Left lung (tissue), 4 donors: ENCODE measurements at regions not wholly inside any gene's neighbourhood (a gene's known extent, or its start where the extent isn't known, plus 50 kb on each side); places are given as distances from the start of the nearest gene placed in this dataset.

Experiments
- ATAC-seq: fragments of 200-7000 bp; cut with Tn5 transposase; one replicate; pipeline ENCODE4 v1.9.1; 2020; ENCODE audit warnings: moderate library complexity
- DNase-seq, 4 donors: peaks; one replicate each; pipeline ENCODE4 v3.0.0-alpha.2; 2013 to 2020
- H3K27ac ChIP-seq, 2 donors: fragments of 200-600 bp; sonication (generic) in 1 of 2; one replicate each; pipeline versions ENCODE4 v1.5.0 to v1.8.0; 2020 to 2021
- H3K27me3 ChIP-seq, 2 donors: fragments of 200-600 bp; sonication (generic) in 1 of 2; one replicate each; pipeline versions ENCODE4 v1.5.0 to v1.8.0; 2020 to 2021
- H3K36me3 ChIP-seq, 2 donors: fragments of 200-600 bp; sonication (generic) in 1 of 2; one replicate each; pipeline versions ENCODE4 v1.5.0 to v1.8.0; 2020 to 2021
- H3K4me1 ChIP-seq, 2 donors: fragments of 200-600 bp; one replicate each; pipeline ENCODE4 v1.8.0; 2021
- H3K4me3 ChIP-seq, 2 donors: fragments of 200-600 bp; sonication (generic) in 1 of 2; one replicate each; pipeline versions ENCODE4 v1.5.0 to v1.8.0; 2020 to 2021; ENCODE audit warnings: mild to moderate bottlenecking in 1 of 2
- H3K9me3 ChIP-seq, 2 donors: fragments of 200-600 bp; sonication (generic) in 1 of 2; one replicate each; pipeline versions ENCODE4 v1.5.0 to v1.8.0; 2020 to 2021
- CTCF ChIP-seq, 2 donors: fragments of 200-600 bp; sonication (generic) in 1 of 2; IDR thresholded peaks; one replicate each; pipeline versions ENCODE4 v1.5.0 to v1.8.0; 2021; ENCODE audit warnings: antibody characterized with exemption in 2 of 2
- intact Hi-C, 2 donors: fragments of 100-400 bp; cut with DNase I; formaldehyde crosslinking; loops; one replicate each; pipeline versions ENCODE4 v1.11.2 to v1.14.2; 2022
- donor health status: DM: no; HTN: yes; CAD: no.
- donor health status: DM: no; HTN: no; CAD: no.

GRCh38 chr13:40245567-40245966 is 420.9 kb downstream of the FOXO1 start:
- Histone ChIP-seq H3K27ac (no peak overlapping the region), H3K4me1 (no peaks in the 10 kb centered on the region), H3K36me3 (no peaks in the 10 kb centered on the region), H3K4me3 (no peak overlapping the region), H3K27me3 (no peaks in the 10 kb centered on the region), H3K9me3 (no peaks in the 10 kb centered on the region)
- TF ChIP-seq CTCF (IDR thresholded peaks at IDR 0.05): no peak
- intact Hi-C loops: no loop called here
- no peak for DNase-seq
- no peak for ATAC-seq

GRCh38 chr13:40247845-40248244 is 418.6 kb downstream of the FOXO1 start:
- no peaks in the 10 kb centered on the region for H3K9me3 ChIP-seq
- no peak for ATAC-seq
- intact Hi-C loops: no loop called here
- no peak for TF ChIP-seq CTCF (IDR thresholded peaks at IDR 0.05)
- no peaks in the 10 kb centered on the region for H3K4me1 ChIP-seq
- no peaks in the 10 kb centered on the region for H3K27me3 ChIP-seq
- DNase-seq: no peak
- no peak overlapping the region for H3K27ac ChIP-seq
- H3K4me3 ChIP-seq: no peak overlapping the region
- no peaks in the 10 kb centered on the region for H3K36me3 ChIP-seq

- Histone ChIP-seq H3K4me3 (no peak overlapping the region), H3K4me1 (no peaks in the 10 kb centered on the region), H3K9me3 (no peaks in the 10 kb centered on the region), H3K27me3 (no peaks in the 10 kb centered on the region), H3K27ac (no peak overlapping the region), H3K36me3 (no peaks in the 10 kb centered on the region)
- intact Hi-C loops: no loop called here
- ATAC-seq (no peak), DNase-seq (no peak)
- TF ChIP-seq CTCF (IDR thresholded peaks at IDR 0.05): no peak
These were observed 415.0 kb downstream of the FOXO1 start for GRCh38 chr13:40251343-40252032.

GRCh38 chr13:40252241-40252640 is 414.2 kb downstream of the FOXO1 start:
- intact Hi-C loops: no loop called here
- no peak overlapping the region for H3K27ac ChIP-seq
- ATAC-seq (no peak), DNase-seq (no peak)
- no peak for TF ChIP-seq CTCF (IDR thresholded peaks at IDR 0.05)
- H3K36me3 ChIP-seq: no peaks in the 10 kb centered on the region
- no peaks in the 10 kb centered on the region for H3K27me3 ChIP-seq
- H3K4me3 ChIP-seq: no peak overlapping the region
- H3K9me3 ChIP-seq: no peaks in the 10 kb centered on the region
- H3K4me1 ChIP-seq: no peaks in the 10 kb centered on the region

- ATAC-seq: no peak
- Histone ChIP-seq H3K27ac (no peak overlapping the region), H3K27me3 (no peaks in the 10 kb centered on the region), H3K36me3 (no peaks in the 10 kb centered on the region), H3K4me1 (no peaks in the 10 kb centered on the region), H3K4me3 (no peak overlapping the region), H3K9me3 (no peaks in the 10 kb centered on the region)
- no peak for TF ChIP-seq CTCF (IDR thresholded peaks at IDR 0.05)
- no peak for DNase-seq
- intact Hi-C loops: no loop called here
These were observed 413.8 kb downstream of the FOXO1 start for GRCh38 chr13:40252676-40253075.
